ENCODE measurements at regions not wholly inside any gene's neighbourhood (a gene's known extent, or its start where the extent isn't known, plus 50 kb on each side); places are given as distances from the start of the nearest gene placed in this dataset.

- TF ChIP-seq REST (IDR thresholded peaks at IDR 0.05) (no peak), SP1 (IDR thresholded peaks at IDR 0.05) (no peak), TAF1 (conservative IDR thresholded peaks at IDR 0.05) (no peak), EGR1 (IDR thresholded peaks at IDR 0.05; ENCODE audit: low read depth in 2 of 2) (no peak), NR2F2 (IDR thresholded peaks at IDR 0.05) (no peak), GABPA (IDR thresholded peaks at IDR 0.05 in 1 of 2, conservative IDR thresholded peaks at IDR 0.05 in 1 of 2) (no peak), ATF3 (IDR thresholded peaks at IDR 0.05) (no peak), MAX (IDR thresholded peaks at IDR 0.05) (no peak)
Measured at GRCh38 chr4:96039803-96040436, 200.0 kb downstream of the PDHA2 start (continued).

GRCh38 chr4:96044971-96045370, 205.1 kb downstream of the PDHA2 start:
- Histone ChIP-seq H3K9me3 (ENCODE audit: control insufficient read depth in 4 of 4, low read length in 3 of 4) (no peaks in the 10 kb centered on the region), H3K4me3 (ENCODE audit: low read depth in 1 of 3, low read length in 3 of 3) (no peak overlapping the region), H3K27me3 (ENCODE audit: control insufficient read depth in 4 of 4, insufficient read depth in 4 of 4, low read length in 3 of 4) (no peaks in the 10 kb centered on the region), H3K4me1 (ENCODE audit: control insufficient read depth in 4 of 4, insufficient read depth in 4 of 4, low read length in 3 of 4) (peaks cover 0 to 1% (median 0%) of the 10 kb centered on the region in 4 donors), H3K36me3 (ENCODE audit: control insufficient read depth in 4 of 4, insufficient read depth in 3 of 4, low read depth in 1 of 4, low read length in 3 of 4) (no peaks in the 10 kb centered on the region), H3K9ac (ENCODE audit: low read depth in 1 of 2, low read length in 2 of 2) (no peak overlapping the region), H3K27ac (ENCODE audit: low read depth in 1 of 2, low read length in 2 of 2) (no peak overlapping the region)
- TF ChIP-seq RXRA (IDR thresholded peaks at IDR 0.05) (no peak), NR2F2 (IDR thresholded peaks at IDR 0.05) (no peak), FOXA2 (IDR thresholded peaks at IDR 0.05) (no peak), REST (IDR thresholded peaks at IDR 0.05) (no peak), ATF3 (IDR thresholded peaks at IDR 0.05) (no peak), CTCF (IDR thresholded peaks at IDR 0.05; ENCODE audit: low read depth, low read length, missing input control) (no peak), HNF4A (conservative IDR thresholded peaks at IDR 0.05) (no peak), EGR1 (IDR thresholded peaks at IDR 0.05; ENCODE audit: low read depth in 2 of 2) (no peak), TAF1 (conservative IDR thresholded peaks at IDR 0.05) (no peak), MAX (IDR thresholded peaks at IDR 0.05) (no peak), SP1 (IDR thresholded peaks at IDR 0.05) (no peak), JUND (IDR thresholded peaks at IDR 0.05) (no peak), FOXA1 (IDR thresholded peaks at IDR 0.05) (no peak), GABPA (IDR thresholded peaks at IDR 0.05 in 1 of 2, conservative IDR thresholded peaks at IDR 0.05 in 1 of 2) (no peak), RAD21 (IDR thresholded peaks at IDR 0.05) (no peak)
- DNase-seq (ENCODE audit: low spot score), result no peak
- 65% methylated on average over 4 of the region's 4 CpGs for WGBS

All from liver (tissue), 8 donors.